Caco-2 (cell line): ENCODE measurements at regions not wholly inside any gene's neighbourhood (a gene's known extent, or its start where the extent isn't known, plus 50 kb on each side); places are given as distances from the start of the nearest gene placed in this dataset.

Experiments
- BruUV-seq: library from RNA; stranded (reverse); fragments of 400-500 nt; replicated peaks from 2 replicates; lab custom pipeline; 2021; lab: Mats Ljungman, UMichigan
- CTCF ChIA-PET: fragments of 300-600 bp; sonication (Branson Sonifier 250); formaldehyde crosslinking; loops from one replicate; lab custom pipeline; 2022; ENCODE audit warnings: antibody characterized with exemption; lab: Charles Lee
- POLR2A ChIA-PET: fragments of 300-600 bp; sonication (Branson Sonifier 250); formaldehyde crosslinking; loops from one replicate; lab custom pipeline; 2022; ENCODE audit warnings: antibody characterized with exemption; lab: Charles Lee
- DNase-seq, 2 experiments: peaks; one replicate each; pipeline versions ENCODE4 v3.0.0 to v3.0.0-alpha.2; 2020 to 2022
- H3K27me3 ChIP-seq: replicated peaks from 2 replicates; pipeline ENCODE4 v1.6.0; 2011; ENCODE audit warnings: low read length; ENCODE audit not compliant: control insufficient read depth, insufficient read depth
- H3K36me3 ChIP-seq: 2 replicates; pipeline ENCODE4 v1.5.1; 2011; ENCODE audit warnings: low read length; ENCODE audit not compliant: control insufficient read depth, insufficient read depth
- H3K4me1 ChIP-seq: fragments of 250-450 bp; sonication (Bioruptor Pico); 2 replicates; pipeline ENCODE4 v1.5.1; 2020; ENCODE audit warnings: mild to moderate bottlenecking
- H3K4me3 ChIP-seq: 2 replicates; pipeline ENCODE4 v1.5.1; 2011; ENCODE audit warnings: low read depth, mild to moderate bottlenecking, control low read depth, low read length
- H3K9me3 ChIP-seq: fragments of 250-450 bp; sonication (Bioruptor Pico); 2 replicates; pipeline ENCODE4 v1.5.1; 2020; ENCODE audit warnings: mild to moderate bottlenecking, moderate library complexity
- H3K27ac Mint-ChIP-seq: one replicate; pipeline ENCODE4 v1.8.0; 2022; ENCODE audit warnings: mixed read lengths; ENCODE audit not compliant: unreplicated experiment
- H3K27me3 Mint-ChIP-seq: one replicate; pipeline ENCODE4 v1.8.0; 2022; ENCODE audit warnings: mixed read lengths; ENCODE audit not compliant: insufficient read depth, unreplicated experiment
- H3K36me3 Mint-ChIP-seq: one replicate; pipeline ENCODE4 v1.8.0; 2022; ENCODE audit warnings: mild to moderate bottlenecking, mixed read lengths; ENCODE audit not compliant: insufficient read depth, unreplicated experiment
- H3K4me1 Mint-ChIP-seq: one replicate; pipeline ENCODE4 v1.8.0; 2022; ENCODE audit warnings: low read depth, mixed read lengths; ENCODE audit not compliant: unreplicated experiment
- H3K4me3 Mint-ChIP-seq: one replicate; pipeline ENCODE4 v1.8.0; 2022; ENCODE audit warnings: mild to moderate bottlenecking, moderate library complexity, mixed read lengths; ENCODE audit not compliant: unreplicated experiment
- H3K9me3 Mint-ChIP-seq: one replicate; pipeline ENCODE4 v1.8.0; 2022; ENCODE audit warnings: mixed read lengths; ENCODE audit not compliant: unreplicated experiment
- CTCF ChIP-seq, 2 experiments: fragments of 200-600 bp in 1 of 2; IDR thresholded peaks; 1 replicate in 1 of 2; 2 replicates in 1 of 2; pipeline versions ENCODE4 v1.5.1 to v1.8.0; 2011 to 2022; ENCODE audit warnings: antibody characterized with exemption in 1 of 2, control low read depth in 1 of 2, inconsistent platforms in 1 of 2, low read depth in 1 of 2, low read length in 1 of 2, mild to moderate bottlenecking in 1 of 2, moderate library complexity in 1 of 2; ENCODE audit not compliant: insufficient read depth in 1 of 2, severe bottlenecking in 1 of 2, unreplicated experiment in 1 of 2
- intact Hi-C: fragments of 100-400 bp; cut with micrococcal nuclease; formaldehyde crosslinking; loops from one replicate; pipeline ENCODE4 v1.10.0; 2022; ENCODE audit not compliant: unreplicated experiment

GRCh38 chr20:6975311-6975710 lies 207.8 kb downstream of the BMP2 start:
- Mint-ChIP-seq H3K36me3 (no peaks in the 10 kb centered on the region), H3K4me1 (no peaks in the 10 kb centered on the region), H3K4me3 (no peak overlapping the region), H3K9me3 (peaks cover 9% of the 10 kb centered on the region), H3K27ac (no peak overlapping the region), H3K27me3 (no peaks in the 10 kb centered on the region)
- DNase-seq: no peak
- Histone ChIP-seq H3K27me3 (no peaks in the 10 kb centered on the region), H3K36me3 (no peaks in the 10 kb centered on the region), H3K9me3 (peaks cover 3% of the 10 kb centered on the region), H3K4me3 (no peak overlapping the region), H3K4me1 (no peaks in the 10 kb centered on the region)
- BruUV-seq: no TSS peak
- POLR2A ChIA-PET: no interaction called here
- TF ChIP-seq CTCF (IDR thresholded peaks at IDR 0.05; ENCODE audit: insufficient read depth in 1 of 2, low read depth in 1 of 2, low read length in 1 of 2, severe bottlenecking in 1 of 2, unreplicated experiment in 1 of 2): no peak
- intact Hi-C loops: loop anchor here (10.0 kb wide), 1 partner anchor 119 kb away; no protein-coding TSS in a partner anchor
- CTCF ChIA-PET: no interaction called here

GRCh38 chr20:6976106-6976900 lies 208.8 kb downstream of the BMP2 start:
- H3K27me3 Mint-ChIP-seq: no peaks in the 10 kb centered on the region
- no TSS peak for BruUV-seq
- intact Hi-C loops: loop anchor here (10.0 kb wide), 1 partner anchor 118 kb away; no protein-coding TSS in a partner anchor
- H3K4me1 Mint-ChIP-seq: no peaks in the 10 kb centered on the region
- H3K36me3 Mint-ChIP-seq: no peaks in the 10 kb centered on the region
- H3K27me3 ChIP-seq: no peaks in the 10 kb centered on the region
- peaks cover 2% of the 10 kb centered on the region for H3K9me3 ChIP-seq
- ChIA-PET POLR2A (no interaction called here), CTCF (interaction anchor here (0.6 to 0.7 kb wide), 3 partner anchors 119 to 433 kb away, joined by 3 to 4 read pairs (median 4); no protein-coding TSS in a partner anchor)
- no peak overlapping the region for H3K4me3 ChIP-seq
- no peak for TF ChIP-seq CTCF (IDR thresholded peaks at IDR 0.05; ENCODE audit: insufficient read depth in 1 of 2, low read depth in 1 of 2, low read length in 1 of 2, severe bottlenecking in 1 of 2, unreplicated experiment in 1 of 2)
- H3K27ac Mint-ChIP-seq: no peak overlapping the region
- H3K4me3 Mint-ChIP-seq: no peak overlapping the region
- no peak for DNase-seq
- peaks cover 9% of the 10 kb centered on the region for H3K9me3 Mint-ChIP-seq
- no peaks in the 10 kb centered on the region for H3K4me1 ChIP-seq
- no peaks in the 10 kb centered on the region for H3K36me3 ChIP-seq

GRCh38 chr20:6979621-6980020 lies 212.1 kb downstream of the BMP2 start:
- H3K9me3 ChIP-seq: no peaks in the 10 kb centered on the region; the same call in none of the 2 replicates
- H3K4me1 Mint-ChIP-seq: no peaks in the 10 kb centered on the region
- no peak for DNase-seq
- no peaks in the 10 kb centered on the region for H3K27me3 Mint-ChIP-seq
- intact Hi-C loops: loop anchor here (10.0 kb wide), 1 partner anchor 115 kb away; no protein-coding TSS in a partner anchor
- TF ChIP-seq CTCF (IDR thresholded peaks at IDR 0.05; ENCODE audit: insufficient read depth in 1 of 2, low read depth in 1 of 2, low read length in 1 of 2, severe bottlenecking in 1 of 2, unreplicated experiment in 1 of 2): no peak
- H3K36me3 Mint-ChIP-seq: no peaks in the 10 kb centered on the region
- no peak overlapping the region for H3K4me3 Mint-ChIP-seq
- ChIA-PET CTCF (no interaction called here), POLR2A (no interaction called here)
- H3K9me3 Mint-ChIP-seq: peaks cover 16% of the 10 kb centered on the region
- H3K27ac Mint-ChIP-seq: no peak overlapping the region
- H3K36me3 ChIP-seq: no peaks in the 10 kb centered on the region
- no peak overlapping the region for H3K4me3 ChIP-seq
- no peaks in the 10 kb centered on the region for H3K27me3 ChIP-seq
- BruUV-seq: no TSS peak
- H3K4me1 ChIP-seq: no peaks in the 10 kb centered on the region
